GM18499 (cell line): ENCODE measurements at regions not wholly inside any gene's neighbourhood (a gene's known extent, or its start where the extent isn't known, plus 50 kb on each side); places are given as distances from the start of the nearest gene placed in this dataset.

Experiments used
- ATAC-seq: cut with Tn5 transposase; IDR thresholded peaks from one replicate; pipeline ENCODE4 v1.9.1; 2021; ENCODE audit warnings: moderate number of reproducible peaks; ENCODE audit not compliant: insufficient read depth, unreplicated experiment

- ATAC-seq: no peak
These were observed 68.8 kb upstream of the ARHGAP18 start for GRCh38 chr6:129778793-129779192.

GRCh38 chr6:129777371-129777770, 67.4 kb upstream of the ARHGAP18 start:
- no peak for ATAC-seq

- ATAC-seq: no peak
These were observed 66.8 kb upstream of the ARHGAP18 start for GRCh38 chr6:129776542-129777330.

- ATAC-seq: no peak
These were observed 64.9 kb upstream of the ARHGAP18 start for GRCh38 chr6:129774697-129775447.

- no peak for ATAC-seq
These were observed 63.3 kb upstream of the ARHGAP18 start for GRCh38 chr6:129773304-129773703.

- ATAC-seq: no peak
These were observed 61.7 kb upstream of the ARHGAP18 start for GRCh38 chr6:129771678-129772077.

GRCh38 chr6:129767776-129768485, 58.0 kb upstream of the ARHGAP18 start:
- ATAC-seq: no peak

- peak; percentile 56 for ATAC-seq
These were observed 57.2 kb upstream of the ARHGAP18 start for GRCh38 chr6:129766959-129767728.

- no peak for ATAC-seq
These were observed 54.9 kb upstream of the ARHGAP18 start for GRCh38 chr6:129764761-129765407.

- ATAC-seq: no peak
These were observed 50.0 kb upstream of the ARHGAP18 start for GRCh38 chr6:129759796-129760605.
